SK-N-SH (cell line): ENCODE measurements at regions not wholly inside any gene's neighbourhood (a gene's known extent, or its start where the extent isn't known, plus 50 kb on each side); places are given as distances from the start of the nearest gene placed in this dataset.
"Not testable (repeated sequence)": the region's sequence is repeated elsewhere in the genome, so short reads cannot be mapped to it uniquely, and the experiment has no call there.

Source experiments
- CTCF ChIA-PET: fragments of 300-600, 350-600 bp; formaldehyde crosslinking; extraction: SDS; loops from one replicate; lab custom pipeline; 2021; lab: Yijun Ruan, JAX
- POLR2A ChIA-PET: fragments of 350-600 bp; sonication (Branson Sonifier 250); formaldehyde crosslinking; extraction: SDS; loops from one replicate; lab custom pipeline; 2020; ENCODE audit warnings: antibody characterized with exemption, inconsistent platforms; lab: Yijun Ruan, JAX
- DNase-seq: peaks from one replicate; pipeline ENCODE4 v3.0.0; 2012
- H2AFZ ChIP-seq: fragments of 200-600 bp; sonication (generic); 2 replicates; pipeline ENCODE4 v1.8.1; 2016; ENCODE audit warnings: antibody characterized with exemption, mild to moderate bottlenecking, low read depth
- H3F3A ChIP-seq: fragments of 200-600 bp; sonication (generic); replicated peaks from 2 replicates; pipeline ENCODE3; 2016; ENCODE audit warnings: antibody characterized with exemption, mild to moderate bottlenecking; ENCODE audit not compliant: insufficient read depth
- H3K27ac ChIP-seq, 2 experiments: fragments of 200-500 bp in 1 of 2; fragments of 200-600 bp in 1 of 2; sonication (Bioruptor generic) in 1 of 2; sonication (generic), shearing (Covaris generic) in 1 of 2; 2 replicates each; pipeline versions ENCODE4 v1.5.1 to v1.6.1; 2014 to 2016; ENCODE audit warnings: low read depth in 2 of 2, inconsistent platforms in 1 of 2, low read length in 1 of 2, mild to moderate bottlenecking in 1 of 2, mixed read lengths in 1 of 2
- H3K27me3 ChIP-seq: fragments of 200-600 bp; sonication (generic), shearing (Covaris generic); 2 replicates; pipeline ENCODE4 v1.6.1; 2016; ENCODE audit warnings: mixed run types; ENCODE audit not compliant: insufficient read depth
- H3K36me3 ChIP-seq, 2 experiments: fragments of 200-500 bp in 1 of 2; fragments of 200-600 bp in 1 of 2; sonication (Bioruptor generic) in 1 of 2; sonication (generic) in 1 of 2; replicated peaks in 1 of 2; 2 replicates each; pipeline versions ENCODE3 to v1.5.1; 2014 to 2016; ENCODE audit warnings: low read length in 1 of 2, mild to moderate bottlenecking in 1 of 2; ENCODE audit not compliant: insufficient read depth in 2 of 2, control insufficient read depth in 1 of 2
- H3K4me1 ChIP-seq, 2 experiments: fragments of 200-500 bp in 1 of 2; fragments of 200-600 bp in 1 of 2; sonication (Bioruptor generic) in 1 of 2; sonication (generic), shearing (Covaris generic) in 1 of 2; 2 replicates each; pipeline versions ENCODE4 v1.5.1 to v1.6.1; 2014 to 2016; ENCODE audit warnings: low read depth in 1 of 2, low read length in 1 of 2, mixed run types in 1 of 2; ENCODE audit not compliant: insufficient read depth in 2 of 2, control insufficient read depth in 1 of 2
- H3K4me2 ChIP-seq: fragments of 200-600 bp; sonication (generic), shearing (Covaris generic); 2 replicates; pipeline ENCODE4 v1.6.1; 2017; ENCODE audit warnings: mixed run types
- H3K4me3 ChIP-seq, 2 experiments: fragments of 200-500 bp in 1 of 2; fragments of 200-600 bp in 1 of 2; sonication (Bioruptor generic) in 1 of 2; sonication (generic), shearing (Covaris generic) in 1 of 2; 2 replicates each; pipeline versions ENCODE4 v1.5.1 to v1.8.1; 2014 to 2016; ENCODE audit warnings: low read depth in 2 of 2, inconsistent platforms in 1 of 2, low read length in 1 of 2, mild to moderate bottlenecking in 1 of 2, mixed read lengths in 1 of 2, moderate library complexity in 1 of 2
- H3K79me2 ChIP-seq: fragments of 200-600 bp; sonication (generic); 2 replicates; pipeline ENCODE4 v1.8.1; 2017; ENCODE audit warnings: mild to moderate bottlenecking; ENCODE audit not compliant: insufficient read depth
- H3K9ac ChIP-seq: fragments of 200-600 bp; sonication (generic); 2 replicates; pipeline ENCODE4 v1.6.1; 2017; ENCODE audit warnings: mixed run types
- H3K9me2 ChIP-seq: fragments of 200-600 bp; sonication (generic); 2 replicates; pipeline ENCODE4 v1.6.1; 2017; ENCODE audit warnings: mixed run types
- H3K9me3 ChIP-seq: fragments of 200-600 bp; sonication (generic); 2 replicates; pipeline ENCODE4 v1.6.1; 2017; ENCODE audit warnings: mixed run types, mild to moderate bottlenecking, moderate library complexity
- H4K20me1 ChIP-seq: fragments of 200-600 bp; sonication (generic); 2 replicates; pipeline ENCODE4 v1.6.1; 2017; ENCODE audit warnings: mild to moderate bottlenecking, mixed run types; ENCODE audit not compliant: insufficient read depth
- CHD2 ChIP-seq: fragments of 150-350 bp; IDR thresholded peaks from 2 replicates; pipeline ENCODE4 v1.6.1; 2018; ENCODE audit warnings: low read length; ENCODE audit not compliant: partially characterized antibody
- ELF1 ChIP-seq: IDR thresholded peaks from 2 replicates; pipeline ENCODE4 v1.4.0; 2012
- EP300 ChIP-seq, 2 experiments: IDR thresholded peaks; 2 replicates each; pipeline versions ENCODE4 v1.4.0 to v1.6.1; 2012; ENCODE audit warnings: borderline replicate concordance in 1 of 2, low read depth in 1 of 2, low read length in 1 of 2
- EZH2phosphoT487 ChIP-seq: fragments of 200-600 bp; sonication (generic); IDR thresholded peaks from 2 replicates; pipeline ENCODE4 v1.6.1; 2017; ENCODE audit warnings: low read depth, mixed run types, mild to moderate bottlenecking, antibody characterized with exemption, moderate library complexity, borderline replicate concordance
- FOSL2 ChIP-seq: IDR thresholded peaks from 2 replicates; pipeline ENCODE4 v1.4.0; 2012; ENCODE audit warnings: low read depth, mild to moderate bottlenecking, moderate library complexity, borderline replicate concordance
- FOXM1 ChIP-seq: IDR thresholded peaks from 2 replicates; pipeline ENCODE4 v1.4.0; 2012; ENCODE audit warnings: low read depth, mild to moderate bottlenecking
- GABPA ChIP-seq: IDR thresholded peaks from 2 replicates; pipeline ENCODE4 v1.4.0; 2012; ENCODE audit warnings: low read depth, mild to moderate bottlenecking
- JUND ChIP-seq: IDR thresholded peaks from 2 replicates; pipeline ENCODE4 v1.4.0; 2012
- MEF2A ChIP-seq: IDR thresholded peaks from 2 replicates; pipeline ENCODE4 v1.4.0; 2012; ENCODE audit warnings: low read depth, borderline replicate concordance
- MXI1 ChIP-seq: IDR thresholded peaks from 2 replicates; pipeline ENCODE4 v1.6.1; 2012; ENCODE audit warnings: mild to moderate bottlenecking, low read depth, low read length, improper control_type of control experiment
- NRF1 ChIP-seq: IDR thresholded peaks from 2 replicates; pipeline ENCODE4 v1.6.1; 2012; ENCODE audit warnings: low read depth, mild to moderate bottlenecking, low read length
- RAD21 ChIP-seq: IDR thresholded peaks from 2 replicates; pipeline ENCODE4 v1.6.1; 2012; ENCODE audit warnings: mild to moderate bottlenecking, low read length
- REST ChIP-seq: IDR thresholded peaks from 2 replicates; pipeline ENCODE4 v1.6.1; 2012; ENCODE audit warnings: mild to moderate bottlenecking, low read depth, low read length, moderate library complexity
- RFX5 ChIP-seq: IDR thresholded peaks from 2 replicates; pipeline ENCODE4 v1.6.1; 2012; ENCODE audit warnings: mild to moderate bottlenecking, improper control_type of control experiment, low read length
- TAF1 ChIP-seq: IDR thresholded peaks from 2 replicates; pipeline ENCODE4 v1.6.1; 2012; ENCODE audit warnings: low read depth, mild to moderate bottlenecking, low read length, moderate library complexity, borderline replicate concordance
- TCF12 ChIP-seq: IDR thresholded peaks from 2 replicates; pipeline ENCODE4 v1.4.0; 2012
- USF2 ChIP-seq: fragments of 150-350 bp; IDR thresholded peaks from 2 replicates; pipeline ENCODE4 v1.6.1; 2017; ENCODE audit warnings: antibody characterized with exemption, low read length, low read depth, borderline replicate concordance
- YY1 ChIP-seq: IDR thresholded peaks from 2 replicates; pipeline ENCODE4 v1.4.0; 2012; ENCODE audit warnings: low read depth, mild to moderate bottlenecking
- WGBS: methylation state at CpG from one replicate; pipeline ENCODE4 v1.1.6; 2017; ENCODE audit warnings: low lambda C conversion rate; 5-methylcytosine and 5-hydroxymethylcytosine counted together

- no peak overlapping the region for H3K4me2 ChIP-seq
- 77% methylated on average over 2 of the region's 2 CpGs for WGBS
- no peaks in the 10 kb centered on the region for H3K36me3 ChIP-seq
- H3K27ac ChIP-seq, result no peak overlapping the region
- no peak for DNase-seq
- no peak for TF ChIP-seq MXI1
- TF ChIP-seq NRF1, result no peak
- TF ChIP-seq EP300 (IDR thresholded peaks at IDR 0.05; ENCODE audit: borderline replicate concordance in 1 of 2, low read depth in 1 of 2, low read length in 1 of 2), result no peak
- no peaks in the 10 kb centered on the region for H3K9me2 ChIP-seq
- no peaks in the 10 kb centered on the region for H3K4me1 ChIP-seq
- no peak overlapping the region for H3K9ac ChIP-seq
- no peak overlapping the region for H2AFZ ChIP-seq
- ChIA-PET POLR2A (no interaction called here), CTCF (no interaction called here)
- H4K20me1 ChIP-seq, result no peaks in the 10 kb centered on the region
- no peaks in the 10 kb centered on the region for H3K79me2 ChIP-seq
- H3K27me3 ChIP-seq, result peaks cover 11% of the 10 kb centered on the region; the same call in 1 of the 2 replicates
- no peaks in the 10 kb centered on the region for H3K9me3 ChIP-seq
- no peaks in the 10 kb centered on the region for H3F3A ChIP-seq
- H3K4me3 ChIP-seq, result no peak overlapping the region
These were observed 57.9 kb upstream of the PAXBP1 start for GRCh38 chr21:32829504-32829903.

GRCh38 chr21:32831779-32832178, 60.2 kb upstream of the PAXBP1 start:
- H3K4me1 ChIP-seq, H3K9ac ChIP-seq, DNase-seq, H3K79me2 ChIP-seq, H3F3A ChIP-seq, POLR2A ChIA-PET, H3K9me2 ChIP-seq, H3K9me3 ChIP-seq, H3K36me3 ChIP-seq, H2AFZ ChIP-seq, H3K4me3 ChIP-seq, H3K27ac ChIP-seq, H3K4me2 ChIP-seq, H4K20me1 ChIP-seq: not testable (repeated sequence)
- CTCF ChIA-PET, result interaction anchor here (1.6 to 4.1 kb wide), 3 partner anchors 175 to 530 kb away, joined by 3 to 23 read pairs (median 5); no protein-coding TSS in a partner anchor
- H3K27me3 ChIP-seq, result peaks cover 11% of the 10 kb centered on the region; the same call in 1 of the 2 replicates
- 61% methylated on average over 10 of the region's 10 CpGs for WGBS

- no peak overlapping the region for H3K9ac ChIP-seq
- no peak overlapping the region for H2AFZ ChIP-seq
- H3K4me3 ChIP-seq, result no peak overlapping the region
- no peaks in the 10 kb centered on the region for H3K4me1 ChIP-seq
- ChIA-PET CTCF (interaction anchor here (2.5 kb wide), 1 partner anchor 181 kb away, joined by 7 read pairs; no protein-coding TSS in a partner anchor), POLR2A (no interaction called here)
- no peaks in the 10 kb centered on the region for H3K9me2 ChIP-seq
- no peaks in the 10 kb centered on the region for H4K20me1 ChIP-seq
- WGBS, result 21% methylated on average over 7 of the region's 7 CpGs
- no peaks in the 10 kb centered on the region for H3K36me3 ChIP-seq
- no peaks in the 10 kb centered on the region for H3K79me2 ChIP-seq
- TF ChIP-seq CHD2, result no peak
- no peak for TF ChIP-seq YY1
- no peak for TF ChIP-seq ELF1
- no peak for TF ChIP-seq EP300 (IDR thresholded peaks at IDR 0.05; ENCODE audit: borderline replicate concordance in 1 of 2, low read depth in 1 of 2, low read length in 1 of 2)
- no peak for TF ChIP-seq TAF1
- TF ChIP-seq RFX5, result no peak
- TF ChIP-seq FOSL2, result no peak
- TF ChIP-seq MEF2A, result no peak
- no peak for TF ChIP-seq RAD21
- TF ChIP-seq EZH2phosphoT487, result no peak
- no peak for TF ChIP-seq GABPA
- TF ChIP-seq NRF1, result no peak
- TF ChIP-seq FOXM1, result no peak
- TF ChIP-seq JUND, result no peak
- TF ChIP-seq MXI1, result no peak
- TF ChIP-seq TCF12, result no peak
- TF ChIP-seq REST, result no peak
- no peak for TF ChIP-seq USF2
- TF ChIP-seq, all 33 proteins: peak for 0
- Histone ChIP-seq H3K27me3 (peaks cover 18% of the 10 kb centered on the region), H3K9me3 (no peaks in the 10 kb centered on the region; the same call in 1 of the 2 replicates), H3K4me2 (no peak overlapping the region), H3F3A (no peaks in the 10 kb centered on the region), H3K27ac (no peak overlapping the region)
- DNase-seq, result no peak
These were observed 62.8 kb upstream of the PAXBP1 start for GRCh38 chr21:32834211-32834915.
